ENCODE measurements at regions not wholly inside any gene's neighbourhood (a gene's known extent, or its start where the extent isn't known, plus 50 kb on each side); places are given as distances from the start of the nearest gene placed in this dataset.
A peak's percentile ranks its signal among the peaks of the same experiment; 100 is the strongest.

- no peaks in the 10 kb centered on the region for H4K20me1 ChIP-seq (ENCODE audit: insufficient read depth)
- H3K36me3 ChIP-seq (ENCODE audit: insufficient read depth, low read length) = no peaks in the 10 kb centered on the region
- no peaks in the 10 kb centered on the region for H3K9me2 ChIP-seq (ENCODE audit: insufficient read depth, low read length)
- H3K4me2 ChIP-seq (ENCODE audit: low read length) = no peak overlapping the region
- H3F3A ChIP-seq (ENCODE audit: insufficient read depth, low read length, poor library complexity, severe bottlenecking) = no peaks in the 10 kb centered on the region
- no peaks in the 10 kb centered on the region for H3K27me3 ChIP-seq (ENCODE audit: insufficient read depth, low read depth, low read length)
- no peak overlapping the region for H3K9ac ChIP-seq (ENCODE audit: low read length)
- no peak overlapping the region for H3K4me3 ChIP-seq (ENCODE audit: low read length)
- H3K9me3 ChIP-seq (ENCODE audit: low read length) = no peaks in the 10 kb centered on the region
- no peak overlapping the region for H3K27ac ChIP-seq (ENCODE audit: low read length)
- no peak overlapping the region for H2AFZ ChIP-seq (ENCODE audit: low read depth, low read length)
- no peak for TF ChIP-seq EP300 (conservative IDR thresholded peaks at IDR 0.05; ENCODE audit: poor library complexity, severe bottlenecking)
- TF ChIP-seq TAF1 (IDR thresholded peaks at IDR 0.05; ENCODE audit: low read depth) = no peak
- TF ChIP-seq POLR2AphosphoS5 (IDR thresholded peaks at IDR 0.05) = no peak
- no peak for TF ChIP-seq CTCF (IDR thresholded peaks at IDR 0.05; ENCODE audit: poor library complexity, severe bottlenecking)
- TF ChIP-seq, protein P1, sequence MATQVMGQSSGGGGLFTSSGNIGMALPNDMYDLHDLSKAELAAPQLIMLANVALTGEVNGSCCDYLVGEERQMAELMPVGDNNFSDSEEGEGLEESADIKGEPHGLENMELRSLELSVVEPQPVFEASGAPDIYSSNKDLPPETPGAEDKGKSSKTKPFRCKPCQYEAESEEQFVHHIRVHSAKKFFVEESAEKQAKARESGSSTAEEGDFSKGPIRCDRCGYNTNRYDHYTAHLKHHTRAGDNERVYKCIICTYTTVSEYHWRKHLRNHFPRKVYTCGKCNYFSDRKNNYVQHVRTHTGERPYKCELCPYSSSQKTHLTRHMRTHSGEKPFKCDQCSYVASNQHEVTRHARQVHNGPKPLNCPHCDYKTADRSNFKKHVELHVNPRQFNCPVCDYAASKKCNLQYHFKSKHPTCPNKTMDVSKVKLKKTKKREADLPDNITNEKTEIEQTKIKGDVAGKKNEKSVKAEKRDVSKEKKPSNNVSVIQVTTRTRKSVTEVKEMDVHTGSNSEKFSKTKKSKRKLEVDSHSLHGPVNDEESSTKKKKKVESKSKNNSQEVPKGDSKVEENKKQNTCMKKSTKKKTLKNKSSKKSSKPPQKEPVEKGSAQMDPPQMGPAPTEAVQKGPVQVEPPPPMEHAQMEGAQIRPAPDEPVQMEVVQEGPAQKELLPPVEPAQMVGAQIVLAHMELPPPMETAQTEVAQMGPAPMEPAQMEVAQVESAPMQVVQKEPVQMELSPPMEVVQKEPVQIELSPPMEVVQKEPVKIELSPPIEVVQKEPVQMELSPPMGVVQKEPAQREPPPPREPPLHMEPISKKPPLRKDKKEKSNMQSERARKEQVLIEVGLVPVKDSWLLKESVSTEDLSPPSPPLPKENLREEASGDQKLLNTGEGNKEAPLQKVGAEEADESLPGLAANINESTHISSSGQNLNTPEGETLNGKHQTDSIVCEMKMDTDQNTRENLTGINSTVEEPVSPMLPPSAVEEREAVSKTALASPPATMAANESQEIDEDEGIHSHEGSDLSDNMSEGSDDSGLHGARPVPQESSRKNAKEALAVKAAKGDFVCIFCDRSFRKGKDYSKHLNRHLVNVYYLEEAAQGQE (IDR thresholded peaks at IDR 0.05; ENCODE audit: borderline replicate concordance) = no peak
- TF ChIP-seq SMC3 (conservative IDR thresholded peaks at IDR 0.05; ENCODE audit: poor library complexity) = no peak
- TF ChIP-seq EZH2 (IDR thresholded peaks at IDR 0.05; ENCODE audit: borderline replicate concordance, insufficient read depth, low read length, poor library complexity, severe bottlenecking) = no peak
- TF ChIP-seq MXI1 (conservative IDR thresholded peaks at IDR 0.05; ENCODE audit: poor library complexity, severe bottlenecking) = no peak
- no peak for TF ChIP-seq RAD21 (conservative IDR thresholded peaks at IDR 0.05)
- no peaks in the 10 kb centered on the region for H3K79me2 ChIP-seq (replicated peaks; ENCODE audit: insufficient read depth, low read length)
Observed at GRCh38 chr3:33977227-33977626, 178.8 kb downstream of the PDCD6IP start.

GRCh38 chr3:33980252-33980651, 181.8 kb downstream of the PDCD6IP start:
- no peaks in the 10 kb centered on the region for H3K36me3 ChIP-seq (ENCODE audit: insufficient read depth, low read length)
- no peak overlapping the region for H3K27ac ChIP-seq (ENCODE audit: low read length)
- H4K20me1 ChIP-seq (ENCODE audit: insufficient read depth) = no peaks in the 10 kb centered on the region
- H3K4me3 ChIP-seq (ENCODE audit: low read length) = no peak overlapping the region
- no peak overlapping the region for H3K4me2 ChIP-seq (ENCODE audit: low read length)
- no peaks in the 10 kb centered on the region for H3K9me2 ChIP-seq (ENCODE audit: insufficient read depth, low read length)
- H3K79me2 ChIP-seq (replicated peaks; ENCODE audit: insufficient read depth, low read length) = no peaks in the 10 kb centered on the region
- no peaks in the 10 kb centered on the region for H3K9me3 ChIP-seq (ENCODE audit: low read length)
- H3K27me3 ChIP-seq (ENCODE audit: insufficient read depth, low read depth, low read length) = no peaks in the 10 kb centered on the region
- TF ChIP-seq SMC3 (conservative IDR thresholded peaks at IDR 0.05; ENCODE audit: poor library complexity) = no peak
- no peak for TF ChIP-seq POLR2AphosphoS5 (IDR thresholded peaks at IDR 0.05)
- TF ChIP-seq, protein P1 (IDR thresholded peaks at IDR 0.05; ENCODE audit: borderline replicate concordance) = no peak
- TF ChIP-seq MXI1 (conservative IDR thresholded peaks at IDR 0.05; ENCODE audit: poor library complexity, severe bottlenecking) = no peak
- TF ChIP-seq CTCF (IDR thresholded peaks at IDR 0.05; ENCODE audit: poor library complexity, severe bottlenecking) = peak; percentile 41
- TF ChIP-seq TAF1 (IDR thresholded peaks at IDR 0.05; ENCODE audit: low read depth) = no peak
- TF ChIP-seq EP300 (conservative IDR thresholded peaks at IDR 0.05; ENCODE audit: poor library complexity, severe bottlenecking) = no peak
- TF ChIP-seq RAD21 (conservative IDR thresholded peaks at IDR 0.05) = peak; percentile 51
- no peak for TF ChIP-seq EZH2 (IDR thresholded peaks at IDR 0.05; ENCODE audit: borderline replicate concordance, insufficient read depth, low read length, poor library complexity, severe bottlenecking)
- H2AFZ ChIP-seq (ENCODE audit: low read depth, low read length) = no peak overlapping the region
- H3K9ac ChIP-seq (ENCODE audit: low read length) = no peak overlapping the region
- H3F3A ChIP-seq (ENCODE audit: insufficient read depth, low read length, poor library complexity, severe bottlenecking) = no peaks in the 10 kb centered on the region

Measured in neural cell (in vitro differentiated cells).